NCI-H2227 (cell line): ENCODE measurements at regions not wholly inside any gene's neighbourhood (a gene's known extent, or its start where the extent isn't known, plus 50 kb on each side); places are given as distances from the start of the nearest gene placed in this dataset.

ENCODE experiments used
- DNase-seq: peaks from one replicate; lab custom pipeline; 2025; ENCODE audit not compliant: unreplicated experiment; lab: John Stamatoyannopoulos, UW

DNA sequence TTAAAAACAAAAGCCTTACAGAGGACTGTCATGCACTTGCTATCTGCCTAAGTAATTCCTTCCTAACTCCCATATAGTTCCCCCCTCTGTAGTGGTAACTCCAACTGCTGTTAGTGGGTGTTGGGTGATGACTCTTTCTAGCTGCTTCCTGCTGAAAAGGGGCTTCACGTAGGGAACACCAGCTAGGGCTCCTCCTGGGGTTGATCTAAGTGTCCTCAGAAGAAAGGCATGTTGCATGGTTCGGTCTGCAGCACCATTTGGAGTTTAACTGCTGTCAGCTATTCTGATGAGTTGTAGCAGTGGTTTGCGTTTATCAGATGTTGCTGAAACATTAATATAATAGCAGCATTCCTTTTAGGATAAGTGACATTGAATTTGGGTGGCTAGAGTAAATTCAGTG, 281.9 kb upstream of the TUSC1 start:
- DNase-seq = no peak

DNA sequence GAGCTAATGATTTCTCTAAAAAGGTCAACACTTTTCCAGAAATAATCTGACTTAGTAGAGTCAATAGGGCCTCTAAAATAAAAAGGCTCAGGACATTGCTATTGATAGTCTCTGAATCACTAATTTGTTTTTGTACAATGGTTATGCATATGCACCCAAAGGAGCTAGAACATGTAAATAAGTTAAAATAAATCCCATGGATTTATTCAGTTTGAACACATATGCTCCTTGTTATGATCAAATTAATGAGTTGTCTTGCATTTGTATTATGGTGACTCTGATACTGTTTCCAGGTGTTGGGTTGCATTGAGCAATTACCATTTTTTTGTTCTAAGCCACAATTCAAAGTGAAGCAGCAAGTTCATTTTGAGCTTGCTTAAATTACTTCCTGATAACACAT, 276.0 kb upstream of the TUSC1 start:
- no peak for DNase-seq

DNA sequence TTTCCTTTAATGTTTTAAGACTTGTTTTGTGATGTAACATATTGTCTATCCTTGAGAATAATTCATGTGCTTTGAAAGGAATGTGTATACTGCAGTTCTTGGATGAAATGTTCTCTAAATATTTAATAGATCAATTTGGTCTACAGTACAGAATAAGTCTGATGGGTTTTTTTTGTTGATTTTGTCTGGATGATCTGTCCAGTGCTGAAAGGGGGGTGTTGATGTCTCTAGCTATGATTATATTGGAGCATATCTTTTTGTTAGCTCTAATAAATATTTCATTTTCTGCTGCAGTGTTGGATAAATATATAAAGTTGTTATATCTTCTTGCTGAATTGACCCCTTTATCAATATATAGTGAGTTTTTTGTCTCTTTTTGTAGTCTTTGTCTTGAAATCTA, 269.9 kb upstream of the TUSC1 start:
- no peak for DNase-seq

DNA sequence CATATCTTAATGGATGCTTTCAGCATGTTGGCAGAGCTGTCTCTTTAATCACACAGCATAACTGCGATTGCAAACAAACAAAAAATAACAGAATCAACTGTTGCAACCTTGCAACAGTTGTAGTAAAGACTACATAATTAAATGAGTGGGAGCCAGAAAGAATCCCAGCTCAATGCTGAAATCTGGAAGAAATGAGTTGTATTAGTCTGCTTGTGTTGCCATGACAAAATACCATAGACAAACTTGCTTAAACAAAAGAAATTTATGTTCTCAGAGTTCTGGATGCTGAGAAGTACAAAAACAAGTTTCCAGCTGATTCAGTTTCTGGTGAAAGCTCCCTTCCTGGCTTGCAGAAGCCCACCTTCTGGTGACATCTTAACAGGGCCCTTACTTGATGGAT, 260.9 kb upstream of the TUSC1 start:
- DNase-seq = no peak

DNA sequence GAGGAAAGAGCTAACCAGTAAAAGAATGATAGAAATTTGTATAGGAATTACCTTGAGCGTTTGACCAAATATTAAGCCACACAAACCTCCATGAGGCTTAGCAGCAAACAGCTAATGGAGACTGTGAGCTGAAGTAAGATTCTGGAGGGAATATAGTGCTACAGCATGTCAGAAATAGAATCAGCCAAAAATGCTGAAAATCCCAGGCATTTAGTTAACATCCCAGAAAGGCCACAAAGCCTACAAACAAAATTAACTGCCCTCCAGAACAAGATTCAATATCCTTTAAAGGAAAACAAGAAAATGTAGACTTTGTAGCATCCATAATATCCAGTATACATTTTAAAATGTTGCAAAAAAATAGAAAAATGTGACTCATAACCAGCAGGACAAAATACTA, 257.8 kb upstream of the TUSC1 start:
- no peak for DNase-seq

DNA sequence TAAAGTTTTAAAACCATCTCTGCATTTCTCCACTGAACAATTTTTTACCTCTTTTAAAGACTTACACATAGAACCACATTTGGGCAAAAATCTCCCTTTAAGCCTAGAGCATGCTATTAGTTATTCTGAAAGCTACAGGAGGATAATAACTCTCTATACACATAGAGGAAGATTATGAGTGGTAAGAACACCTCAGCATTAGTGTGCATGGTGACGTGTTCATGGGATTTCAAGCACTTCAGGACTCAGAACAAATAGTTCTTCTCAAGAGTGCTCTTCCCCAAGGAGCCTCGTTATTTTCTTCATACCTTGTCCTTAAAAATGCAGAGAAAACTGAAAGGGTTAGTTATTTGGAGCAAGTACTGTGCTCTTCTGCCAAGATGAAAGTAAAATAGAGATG, 256.9 kb upstream of the TUSC1 start:
- DNase-seq = no peak

DNA sequence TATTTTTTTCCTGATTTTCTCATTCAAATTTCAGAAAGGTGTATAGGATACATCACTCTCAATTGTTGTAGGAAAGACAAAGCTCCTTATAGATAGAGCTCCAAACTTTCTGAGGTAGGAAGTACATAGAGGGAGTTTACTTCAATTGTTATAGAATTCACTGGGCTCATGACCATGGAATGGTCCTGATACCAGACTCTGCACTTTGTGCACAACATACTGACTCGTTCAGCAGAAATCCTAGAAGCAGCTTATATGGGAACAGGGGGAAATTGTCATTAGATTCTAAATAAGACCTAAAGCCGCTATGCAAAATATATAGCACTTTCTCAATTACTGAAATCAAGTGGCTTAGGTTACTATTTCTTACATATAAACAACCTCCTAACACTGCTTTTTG, 240.5 kb upstream of the TUSC1 start:
- DNase-seq = no peak

DNA sequence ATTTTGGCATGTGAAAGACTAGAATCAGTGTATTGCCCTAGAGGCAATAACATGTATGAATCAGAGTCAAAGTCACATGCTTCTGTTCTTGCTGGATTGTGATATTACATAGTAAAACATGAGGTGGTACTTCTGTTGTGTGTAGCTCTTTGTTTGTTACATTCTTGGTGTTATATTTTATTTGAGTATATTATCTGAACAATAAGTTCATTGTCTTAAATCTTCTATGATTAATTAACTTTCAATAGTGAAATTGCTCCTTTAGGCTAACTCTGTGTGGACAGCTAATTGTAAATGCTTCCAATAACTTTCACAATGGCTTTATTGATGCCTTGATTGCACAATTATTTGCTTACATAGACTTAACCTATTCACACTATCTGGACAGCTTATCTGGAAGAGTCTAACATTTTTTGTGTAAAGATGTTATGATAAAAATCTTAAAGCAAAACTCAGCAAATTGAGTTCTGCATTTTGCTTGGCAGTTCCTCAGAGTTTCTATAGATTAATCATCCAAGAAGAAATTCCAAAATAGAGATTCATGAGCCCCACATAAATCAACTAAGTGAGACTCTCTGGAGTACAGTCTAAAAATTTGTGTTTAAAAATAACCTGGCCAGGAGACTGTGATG, 239.6 kb upstream of the TUSC1 start:
- DNase-seq = no peak

DNA sequence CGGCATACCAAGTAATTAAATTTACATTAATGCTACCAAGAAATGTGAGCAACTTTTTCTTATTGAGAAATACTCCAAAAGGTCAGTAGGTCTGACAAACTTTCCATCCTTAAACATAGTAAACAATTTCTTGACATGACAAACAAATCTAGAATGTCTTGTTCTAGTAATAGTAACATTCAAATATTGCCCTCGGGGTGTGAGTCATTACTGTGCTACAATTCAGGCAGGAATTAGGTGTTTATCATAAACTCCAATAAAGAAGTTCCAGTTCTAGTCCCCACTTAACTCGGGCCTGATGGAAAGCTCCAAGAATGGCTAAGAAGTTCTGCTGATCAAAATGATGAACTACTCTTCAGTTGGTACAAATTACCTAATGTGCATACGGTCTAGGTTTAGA, 235.6 kb upstream of the TUSC1 start:
- no peak for DNase-seq

DNA sequence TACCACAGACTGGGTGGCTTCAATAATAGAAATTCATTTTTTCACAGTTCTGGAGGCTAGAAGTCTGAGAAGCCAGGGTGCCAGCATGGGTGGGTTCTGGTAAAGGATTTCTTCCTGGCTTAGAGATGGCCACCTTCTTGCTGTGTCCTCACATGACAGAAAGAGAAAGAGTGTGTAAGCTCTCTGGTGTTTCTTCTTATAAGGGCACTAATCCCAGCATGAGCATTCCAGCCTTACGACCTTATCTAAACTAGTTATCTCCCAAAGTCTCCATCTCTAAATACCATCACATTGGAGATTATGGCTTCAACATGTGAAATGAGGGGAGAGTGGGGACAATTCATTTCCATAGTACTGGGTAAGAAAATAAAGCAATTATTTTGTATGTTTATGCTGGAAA, 226.5 kb upstream of the TUSC1 start:
- no peak for DNase-seq

DNA sequence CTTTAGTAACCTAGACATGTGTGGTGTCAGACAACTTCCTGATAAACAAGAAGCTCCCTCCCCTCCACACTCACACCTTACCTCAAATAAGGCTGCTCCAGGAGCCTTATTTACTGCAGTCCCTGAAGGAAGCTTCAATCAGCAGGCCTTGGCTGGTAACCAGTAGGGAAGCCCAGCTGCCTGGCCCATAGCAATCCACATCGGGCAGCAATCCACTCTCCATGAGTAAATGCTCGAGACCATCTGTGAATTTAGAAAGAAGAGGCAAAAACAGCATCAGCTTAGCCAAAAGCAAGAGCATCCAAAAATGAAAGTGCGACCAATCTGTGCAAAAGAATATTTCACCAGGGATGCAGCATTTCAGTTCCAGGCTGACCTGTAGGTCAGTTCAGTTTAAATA, 213.3 kb upstream of the TUSC1 start:
- DNase-seq = no peak

DNA sequence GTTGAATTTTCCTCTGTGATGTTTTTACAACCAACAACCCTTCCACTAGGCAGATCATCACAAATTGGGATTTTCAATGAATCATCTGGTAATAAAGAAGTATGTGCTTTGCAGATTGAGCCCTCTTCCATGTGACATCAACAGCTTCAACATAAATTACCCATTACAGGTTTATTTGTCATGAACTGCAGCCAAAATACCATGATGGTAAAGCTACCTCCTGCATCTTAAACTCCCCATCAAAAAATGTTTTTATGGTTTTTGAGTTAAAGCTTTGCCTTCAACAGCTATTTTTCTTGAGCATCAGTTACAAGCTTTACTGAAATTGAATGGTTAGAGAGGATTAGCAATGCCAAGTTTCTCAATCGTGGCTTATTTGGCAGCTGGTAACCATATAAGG, 211.4 kb upstream of the TUSC1 start:
- no peak for DNase-seq

DNA sequence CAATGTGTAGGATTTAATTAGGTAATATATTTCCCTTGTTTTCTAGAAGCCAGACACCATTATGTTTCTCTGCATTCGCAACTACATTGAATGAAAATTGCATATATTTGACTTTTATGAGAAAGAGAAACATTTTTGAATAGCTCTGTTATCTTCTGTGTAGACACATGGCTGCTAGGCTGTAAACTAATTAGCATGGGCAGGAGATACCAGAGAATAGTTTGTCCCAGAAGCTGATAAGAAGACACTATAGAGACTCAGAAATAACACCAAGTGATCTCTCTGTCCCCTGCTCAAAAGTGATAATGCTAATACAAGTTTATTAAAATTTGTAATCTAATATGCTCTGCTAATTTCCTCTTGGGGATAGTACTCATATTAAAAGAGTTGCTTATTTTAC, 198.0 kb upstream of the TUSC1 start:
- DNase-seq = no peak

DNA sequence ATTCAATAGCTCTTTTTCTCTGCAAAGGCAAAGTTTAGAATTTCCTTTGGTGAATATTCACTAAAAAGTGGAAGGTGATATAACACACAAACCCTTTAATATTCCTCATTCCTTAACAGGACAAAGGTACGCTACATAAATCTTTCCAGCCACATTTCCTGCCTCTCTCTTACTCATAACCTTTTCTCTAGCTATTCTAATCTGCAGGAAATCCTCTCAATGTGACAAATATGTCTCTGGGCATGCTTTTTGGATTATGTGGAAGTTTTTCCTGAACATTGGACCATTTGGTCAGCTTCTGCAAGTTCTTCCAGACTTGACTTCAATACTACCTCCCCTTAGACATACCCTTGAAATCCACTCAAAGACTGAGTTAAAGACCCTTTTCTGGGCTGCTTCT, 186.3 kb upstream of the TUSC1 start:
- no peak for DNase-seq

DNA sequence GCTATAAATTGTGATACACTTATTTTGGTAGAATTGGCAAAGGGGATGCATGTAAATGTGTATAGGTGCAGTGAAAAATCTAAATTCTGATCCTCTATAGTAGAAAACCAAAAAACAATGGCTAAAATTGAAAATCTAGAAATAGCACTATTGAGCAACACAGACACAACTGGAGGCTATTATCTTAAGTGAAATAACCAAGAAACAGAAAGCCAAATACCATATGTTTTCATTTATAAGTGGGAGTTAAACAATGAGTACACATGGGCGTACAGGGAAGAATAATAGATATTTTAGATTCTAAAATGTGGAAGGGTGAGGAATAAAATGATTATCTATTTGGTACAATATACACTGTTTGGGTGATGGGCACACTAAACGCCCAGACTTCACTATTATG, 183.2 kb upstream of the TUSC1 start:
- DNase-seq = no peak

DNA sequence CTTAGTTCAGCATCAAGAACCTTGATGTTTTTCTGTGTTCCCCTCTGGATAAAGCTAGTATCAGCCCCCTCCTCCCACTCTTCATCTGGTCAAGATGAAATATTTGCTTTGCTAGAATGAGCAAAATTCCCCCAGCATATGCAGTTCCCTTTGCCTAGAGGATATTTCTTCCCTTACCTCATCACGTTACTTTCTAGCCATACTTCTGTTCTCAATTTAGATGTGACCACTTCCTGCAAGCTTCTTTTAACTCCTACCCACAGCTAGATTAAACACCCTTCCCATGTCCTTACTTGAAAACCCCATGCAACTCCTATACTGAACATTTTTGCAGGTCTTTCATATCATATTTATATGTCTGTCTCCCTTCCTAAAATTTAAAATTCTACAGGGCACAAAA, 178.9 kb upstream of the TUSC1 start:
- DNase-seq = no peak

DNA sequence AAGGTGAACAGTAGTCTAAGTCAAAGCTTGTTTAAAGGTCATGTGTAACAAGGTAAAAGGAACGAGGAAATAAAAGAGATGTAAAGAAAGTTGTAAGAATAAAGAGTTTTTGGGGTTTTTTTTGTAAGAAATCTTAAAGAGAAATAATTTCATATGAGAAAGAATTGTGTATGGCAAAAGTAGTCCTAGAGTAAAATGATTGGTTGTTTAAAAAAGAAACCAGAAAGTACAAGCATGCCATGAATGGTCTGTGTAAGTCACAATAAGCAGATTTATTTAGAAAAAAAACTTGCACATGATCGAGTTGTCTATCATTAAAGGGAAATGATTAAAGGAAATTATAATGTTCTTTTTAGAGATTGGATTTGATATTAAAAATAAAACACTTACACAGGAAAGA, 172.6 kb upstream of the TUSC1 start:
- DNase-seq = no peak

DNA sequence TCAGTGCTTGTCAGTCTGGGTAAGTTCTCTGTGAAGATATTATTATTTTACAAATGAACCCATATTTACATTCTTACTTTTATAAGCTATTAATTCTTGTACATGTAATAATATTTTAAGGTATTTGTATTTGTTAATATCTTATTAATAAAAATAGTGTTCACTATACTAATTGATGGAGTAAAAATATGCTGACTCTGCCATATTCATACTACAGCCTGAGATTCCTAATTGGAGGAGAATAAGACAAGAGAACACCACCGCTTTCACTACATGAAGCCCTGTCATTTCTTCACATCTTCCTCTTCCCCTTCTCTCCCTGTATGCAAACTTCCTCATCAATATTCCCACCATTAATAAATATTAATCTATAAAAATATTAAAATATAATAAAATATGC, 167.6 kb upstream of the TUSC1 start:
- no peak for DNase-seq

DNA sequence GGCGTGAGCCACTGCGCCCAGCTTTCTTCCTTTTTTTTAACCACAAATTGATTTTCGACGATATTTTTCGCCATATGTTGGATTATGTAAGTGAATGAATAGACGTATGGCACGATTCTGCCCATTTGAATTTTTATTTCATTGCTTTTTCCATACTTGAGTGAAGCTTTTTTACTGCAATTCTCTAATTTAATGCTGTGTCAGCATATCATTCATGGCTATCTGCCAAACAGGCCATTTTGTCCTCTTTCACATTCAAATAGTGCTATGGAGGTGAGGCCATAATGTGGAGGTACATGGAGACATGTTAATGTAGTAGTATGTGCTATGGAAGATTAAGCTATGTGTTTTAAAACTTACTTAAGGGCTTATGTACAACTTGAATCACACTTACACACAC, 152.1 kb upstream of the TUSC1 start:
- DNase-seq = no peak

DNA sequence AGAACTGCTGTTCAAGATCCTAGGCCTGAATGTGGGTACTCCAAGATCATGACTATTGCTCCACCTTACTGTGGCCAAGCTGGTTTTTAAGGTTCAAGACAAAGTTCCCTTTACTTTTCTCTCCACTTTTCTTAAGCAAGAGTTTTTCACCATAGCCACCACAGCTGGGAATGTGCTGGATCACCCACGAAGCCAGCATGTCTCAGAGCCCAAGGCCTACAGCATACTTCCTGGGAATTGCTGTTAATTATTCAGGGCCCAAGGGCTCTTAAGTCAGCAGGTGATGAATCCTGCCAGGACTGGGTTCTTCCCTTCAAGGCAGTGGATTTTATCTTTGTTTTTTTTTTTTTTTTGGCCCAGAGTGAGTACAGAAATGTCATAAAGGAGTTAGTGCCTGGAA, 149.4 kb upstream of the TUSC1 start:
- DNase-seq = no peak

DNA sequence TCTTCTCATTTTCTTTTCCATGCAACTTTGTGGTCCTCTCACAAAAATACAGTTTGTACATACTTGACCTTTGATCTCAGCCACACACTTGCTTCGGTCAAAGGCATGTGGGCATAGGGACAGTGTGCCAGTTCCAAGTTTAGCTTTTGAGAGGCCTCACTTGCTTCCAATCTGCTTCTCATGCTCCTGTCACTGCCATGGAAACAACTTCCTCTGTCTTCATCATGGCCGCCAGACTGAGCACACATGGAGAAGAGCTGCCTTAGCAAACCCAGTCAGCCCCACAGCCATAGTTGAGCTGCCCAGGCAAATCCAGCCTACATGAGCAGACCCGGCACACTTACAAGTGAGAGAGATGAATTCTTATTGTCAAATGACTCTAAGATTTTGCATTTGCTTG, 138.2 kb upstream of the TUSC1 start:
- no peak for DNase-seq

DNA sequence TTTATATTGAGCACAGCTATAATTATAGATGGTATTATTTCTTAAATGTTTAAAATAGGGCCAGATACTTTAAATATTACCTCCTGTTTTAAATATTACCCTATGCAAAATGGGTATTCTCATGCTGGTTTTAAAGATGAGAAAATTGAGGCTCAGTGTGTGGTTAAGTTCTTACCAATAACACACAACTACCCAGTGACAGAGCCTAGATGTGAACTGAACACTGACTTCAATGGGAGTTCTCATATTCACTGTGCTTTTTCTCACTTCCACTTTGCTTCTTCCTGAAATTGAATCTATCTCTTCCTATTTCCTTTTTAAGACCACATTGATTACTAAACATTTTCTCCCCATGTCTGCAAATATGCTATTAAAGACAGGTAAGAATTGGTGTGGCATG, 135.8 kb upstream of the TUSC1 start:
- DNase-seq = no peak

DNA sequence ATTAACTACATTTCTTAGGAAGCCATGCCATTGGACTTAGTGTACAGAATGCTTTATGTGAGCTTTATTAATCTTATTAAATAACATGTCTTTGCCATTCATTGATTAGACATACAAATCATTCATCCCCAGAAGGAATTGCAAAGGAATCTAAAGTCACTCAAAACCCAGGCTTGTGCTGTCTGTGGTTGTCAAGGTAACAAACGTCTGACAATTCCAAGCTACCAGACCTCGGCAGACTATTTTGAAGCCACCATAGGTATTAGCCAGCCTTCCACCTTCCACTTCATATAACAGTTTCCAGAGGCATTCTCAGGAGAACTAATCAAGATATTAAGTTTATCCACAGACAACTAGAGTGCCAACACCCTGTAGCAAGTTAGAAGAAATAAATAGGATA, 135.2 kb upstream of the TUSC1 start:
- DNase-seq = no peak

DNA sequence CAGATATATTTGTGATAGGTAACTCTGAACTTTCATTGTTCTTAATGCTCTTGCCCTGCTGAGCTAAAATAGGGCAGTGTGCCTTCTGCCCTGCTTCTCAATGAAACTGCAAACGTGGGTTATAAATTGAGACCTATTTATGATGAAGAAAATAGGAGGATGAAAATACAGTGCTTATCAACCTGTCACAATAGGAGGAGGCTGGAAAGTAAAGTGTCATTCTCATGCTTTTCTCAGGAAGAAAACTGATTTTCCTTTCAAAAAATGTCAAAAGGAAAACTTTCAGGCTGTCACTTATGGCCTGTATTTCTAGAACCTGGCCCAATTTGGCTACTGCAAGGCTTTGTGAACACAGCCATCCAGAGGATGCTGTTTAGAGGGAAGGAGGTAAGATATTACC, 130.3 kb upstream of the TUSC1 start:
- no peak for DNase-seq
